Thyroid gland (tissue), 4 donors: ENCODE measurements at regions not wholly inside any gene's neighbourhood (a gene's known extent, or its start where the extent isn't known, plus 50 kb on each side); places are given as distances from the start of the nearest gene placed in this dataset.

Source experiments
- DNase-seq, 2 donors: peaks; one replicate each; pipeline ENCODE4 v3.0.0-alpha.2; 2019
- H3K27ac ChIP-seq, 3 donors: fragments of 200-600 bp; sonication (generic); 1 replicate in 2 of 3; 2 replicates in 1 of 3; pipeline ENCODE4 v1.5.1; 2016 to 2019; ENCODE audit warnings: mild to moderate bottlenecking in 1 of 3, moderate library complexity in 1 of 3
- H3K27me3 ChIP-seq: fragments of 200-600 bp; sonication (generic); one replicate; pipeline ENCODE4 v1.5.1; 2019
- H3K36me3 ChIP-seq, 2 donors: fragments of 200-600 bp; sonication (generic); one replicate each; pipeline ENCODE4 v1.5.1; 2016 to 2019
- H3K4me1 ChIP-seq, 2 donors: fragments of 200-600 bp; sonication (generic); one replicate each; pipeline ENCODE4 v1.5.1; 2017 to 2019
- H3K4me3 ChIP-seq, 3 donors: fragments of 200-600 bp; sonication (generic); replicated peaks in 1 of 3; 1 replicate in 2 of 3; 2 replicates in 1 of 3; pipeline ENCODE4 v1.5.1; 2016; ENCODE audit warnings: mild to moderate bottlenecking in 1 of 3
- H3K9me3 ChIP-seq: fragments of 200-600 bp; sonication (generic); one replicate; pipeline ENCODE4 v1.5.1; 2017
- CTCF ChIP-seq, 6 experiments: fragments of 200-600 bp in 3 of 6; fragments of 450-650 bp in 3 of 6; sonication (generic) in 3 of 6; IDR thresholded peaks; one replicate each; pipeline ENCODE4 v1.5.1; 2016 to 2019; ENCODE audit warnings: antibody characterized with exemption in 6 of 6, mild to moderate bottlenecking in 2 of 6, inconsistent platforms in 1 of 6, moderate library complexity in 1 of 6
- POLR2A ChIP-seq, 2 donors: fragments of 450-650 bp; IDR thresholded peaks; one replicate each; pipeline ENCODE4 v1.6.1; 2017; ENCODE audit warnings: antibody characterized with exemption in 2 of 2, mild to moderate bottlenecking in 2 of 2, moderate library complexity in 1 of 2
- WGBS, 2 donors: methylation state at CpG; one replicate each; pipeline ENCODE4 v1.1.5; 2017; 5-methylcytosine and 5-hydroxymethylcytosine counted together
- intact Hi-C: fragments of 100-400 bp; cut with DNase I; formaldehyde crosslinking; loops from one replicate; pipeline ENCODE4 v1.15.1; 2023

- Histone ChIP-seq H3K36me3 (no peaks in the 10 kb centered on the region), H3K27ac (no peak overlapping the region), H3K27me3 (no peaks in the 10 kb centered on the region), H3K4me3 (no peak overlapping the region), H3K4me1 (no peaks in the 10 kb centered on the region), H3K9me3 (no peaks in the 10 kb centered on the region)
- 83 to 98% methylated on average over 2 of the region's 2 CpGs for WGBS, 2 donors
- TF ChIP-seq CTCF (IDR thresholded peaks at IDR 0.05), result no peak
- TF ChIP-seq POLR2A (IDR thresholded peaks at IDR 0.05), result no peak
- no peak for DNase-seq
- intact Hi-C loops, result no loop called here
Measured at GRCh38 chrX:9151772-9152307, 117.9 kb upstream of the FAM9B start.

- no peak for TF ChIP-seq POLR2A (IDR thresholded peaks at IDR 0.05)
- TF ChIP-seq CTCF (IDR thresholded peaks at IDR 0.05), result no peak
- H3K36me3 ChIP-seq, result no peaks in the 10 kb centered on the region
- H3K4me1 ChIP-seq, result no peaks in the 10 kb centered on the region
- H3K27ac ChIP-seq, result no peak overlapping the region
- no peaks in the 10 kb centered on the region for H3K27me3 ChIP-seq
- no peak for DNase-seq
- WGBS, 2 donors, result 50 to 67% methylated on average over 1 of the region's 1 CpG
- no peaks in the 10 kb centered on the region for H3K9me3 ChIP-seq
- H3K4me3 ChIP-seq, result no peak overlapping the region
- intact Hi-C loops, result no loop called here
Measured at GRCh38 chrX:9153300-9153699, 119.4 kb upstream of the FAM9B start.

GRCh38 chrX:9158611-9159010 is 124.7 kb upstream of the FAM9B start:
- Histone ChIP-seq H3K27ac (no peak overlapping the region), H3K36me3 (no peaks in the 10 kb centered on the region), H3K4me1 (no peaks in the 10 kb centered on the region), H3K4me3 (no peak overlapping the region), H3K9me3 (no peaks in the 10 kb centered on the region), H3K27me3 (no peaks in the 10 kb centered on the region)
- intact Hi-C loops, result no loop called here
- TF ChIP-seq CTCF (IDR thresholded peaks at IDR 0.05) (no peak), POLR2A (IDR thresholded peaks at IDR 0.05) (no peak)
- WGBS, 2 donors, result 95 to 98% methylated on average over 7 of the region's 7 CpGs
- DNase-seq, result no peak

- no peaks in the 10 kb centered on the region for H3K4me1 ChIP-seq
- 90 to 100% methylated on average over 4 of the region's 4 CpGs for WGBS, 2 donors
- no peak for DNase-seq
- no peak overlapping the region for H3K4me3 ChIP-seq
- H3K27ac ChIP-seq, result no peak overlapping the region
- no peaks in the 10 kb centered on the region for H3K9me3 ChIP-seq
- intact Hi-C loops, result no loop called here
- TF ChIP-seq POLR2A (IDR thresholded peaks at IDR 0.05) (no peak), CTCF (IDR thresholded peaks at IDR 0.05) (no peak)
- H3K36me3 ChIP-seq, result no peaks in the 10 kb centered on the region
- H3K27me3 ChIP-seq, result no peaks in the 10 kb centered on the region
Measured at GRCh38 chrX:9160698-9161329, 126.9 kb upstream of the FAM9B start.

- Histone ChIP-seq H3K4me1 (no peaks in the 10 kb centered on the region), H3K9me3 (no peaks in the 10 kb centered on the region), H3K36me3 (no peaks in the 10 kb centered on the region), H3K27ac (no peak overlapping the region), H3K27me3 (no peaks in the 10 kb centered on the region), H3K4me3 (no peak overlapping the region)
- 89 to 91% methylated on average over 3 of the region's 3 CpGs for WGBS, 2 donors
- TF ChIP-seq POLR2A (IDR thresholded peaks at IDR 0.05) (no peak), CTCF (IDR thresholded peaks at IDR 0.05) (no peak)
- intact Hi-C loops, result no loop called here
- DNase-seq, result no peak
Measured at GRCh38 chrX:9162698-9163097, 128.8 kb upstream of the FAM9B start.
